ENCODE measurements at regions not wholly inside any gene's neighbourhood (a gene's known extent, or its start where the extent isn't known, plus 50 kb on each side); places are given as distances from the start of the nearest gene placed in this dataset.

DNA sequence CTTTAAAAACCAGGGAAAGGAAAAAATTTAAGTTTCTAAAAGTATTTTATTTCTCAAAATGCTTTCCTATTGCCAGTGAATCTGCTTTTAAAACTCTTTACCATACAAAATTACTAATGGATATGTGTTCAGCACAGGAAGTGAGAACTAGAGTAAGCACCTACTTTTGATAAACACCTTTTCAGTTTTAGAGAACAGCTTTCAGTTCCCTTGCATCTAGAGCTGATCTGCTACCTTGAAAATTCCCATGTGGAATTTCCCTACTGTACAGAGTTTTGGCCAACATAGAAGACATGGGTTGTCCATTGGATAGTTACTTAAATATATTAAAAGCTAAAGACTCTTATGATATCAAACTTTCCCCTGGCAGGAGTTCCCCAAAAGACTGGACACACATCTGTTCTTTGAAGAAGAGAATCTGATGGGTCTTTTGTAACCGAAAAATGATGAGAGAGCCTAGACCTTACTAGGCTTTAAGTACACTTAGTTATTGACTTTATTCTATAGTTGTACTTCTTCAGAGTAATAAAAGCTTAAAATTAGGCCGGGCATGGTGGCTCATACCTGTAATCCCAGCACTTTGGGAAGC, 112.1 kb upstream of the CNTNAP4 start:
- TF ChIP-seq NFRKB (IDR thresholded peaks at IDR 0.05) = no peak
- TF ChIP-seq ZNF384 (IDR thresholded peaks at IDR 0.05) = no peak
- no peak for TF ChIP-seq SUZ12 (IDR thresholded peaks at IDR 0.05)
- no peak for TF ChIP-seq HDGF (IDR thresholded peaks at IDR 0.05; ENCODE audit: borderline replicate concordance)

All from HEK293T (cell line).